ENCODE measurements at regions not wholly inside any gene's neighbourhood (a gene's known extent, or its start where the extent isn't known, plus 50 kb on each side); places are given as distances from the start of the nearest gene placed in this dataset.

- TF ChIP-seq EP300 (conservative IDR thresholded peaks at IDR 0.05; ENCODE audit: poor library complexity, severe bottlenecking), result no peak
- TF ChIP-seq, protein P1, sequence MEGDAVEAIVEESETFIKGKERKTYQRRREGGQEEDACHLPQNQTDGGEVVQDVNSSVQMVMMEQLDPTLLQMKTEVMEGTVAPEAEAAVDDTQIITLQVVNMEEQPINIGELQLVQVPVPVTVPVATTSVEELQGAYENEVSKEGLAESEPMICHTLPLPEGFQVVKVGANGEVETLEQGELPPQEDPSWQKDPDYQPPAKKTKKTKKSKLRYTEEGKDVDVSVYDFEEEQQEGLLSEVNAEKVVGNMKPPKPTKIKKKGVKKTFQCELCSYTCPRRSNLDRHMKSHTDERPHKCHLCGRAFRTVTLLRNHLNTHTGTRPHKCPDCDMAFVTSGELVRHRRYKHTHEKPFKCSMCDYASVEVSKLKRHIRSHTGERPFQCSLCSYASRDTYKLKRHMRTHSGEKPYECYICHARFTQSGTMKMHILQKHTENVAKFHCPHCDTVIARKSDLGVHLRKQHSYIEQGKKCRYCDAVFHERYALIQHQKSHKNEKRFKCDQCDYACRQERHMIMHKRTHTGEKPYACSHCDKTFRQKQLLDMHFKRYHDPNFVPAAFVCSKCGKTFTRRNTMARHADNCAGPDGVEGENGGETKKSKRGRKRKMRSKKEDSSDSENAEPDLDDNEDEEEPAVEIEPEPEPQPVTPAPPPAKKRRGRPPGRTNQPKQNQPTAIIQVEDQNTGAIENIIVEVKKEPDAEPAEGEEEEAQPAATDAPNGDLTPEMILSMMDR (IDR thresholded peaks at IDR 0.05; ENCODE audit: poor library complexity, severe bottlenecking), result no peak
- TF ChIP-seq EZH2 (IDR thresholded peaks at IDR 0.05; ENCODE audit: borderline replicate concordance, insufficient read depth, low read length, poor library complexity, severe bottlenecking), result no peak
- TF ChIP-seq RAD21 (conservative IDR thresholded peaks at IDR 0.05), result no peak
- no peak for TF ChIP-seq MXI1 (conservative IDR thresholded peaks at IDR 0.05; ENCODE audit: poor library complexity, severe bottlenecking)
- no peak for TF ChIP-seq SMC3 (conservative IDR thresholded peaks at IDR 0.05; ENCODE audit: poor library complexity)
- TF ChIP-seq POLR2AphosphoS5 (IDR thresholded peaks at IDR 0.05), result no peak
- TF ChIP-seq TAF1 (IDR thresholded peaks at IDR 0.05; ENCODE audit: low read depth), result no peak
- TF ChIP-seq, protein P2, sequence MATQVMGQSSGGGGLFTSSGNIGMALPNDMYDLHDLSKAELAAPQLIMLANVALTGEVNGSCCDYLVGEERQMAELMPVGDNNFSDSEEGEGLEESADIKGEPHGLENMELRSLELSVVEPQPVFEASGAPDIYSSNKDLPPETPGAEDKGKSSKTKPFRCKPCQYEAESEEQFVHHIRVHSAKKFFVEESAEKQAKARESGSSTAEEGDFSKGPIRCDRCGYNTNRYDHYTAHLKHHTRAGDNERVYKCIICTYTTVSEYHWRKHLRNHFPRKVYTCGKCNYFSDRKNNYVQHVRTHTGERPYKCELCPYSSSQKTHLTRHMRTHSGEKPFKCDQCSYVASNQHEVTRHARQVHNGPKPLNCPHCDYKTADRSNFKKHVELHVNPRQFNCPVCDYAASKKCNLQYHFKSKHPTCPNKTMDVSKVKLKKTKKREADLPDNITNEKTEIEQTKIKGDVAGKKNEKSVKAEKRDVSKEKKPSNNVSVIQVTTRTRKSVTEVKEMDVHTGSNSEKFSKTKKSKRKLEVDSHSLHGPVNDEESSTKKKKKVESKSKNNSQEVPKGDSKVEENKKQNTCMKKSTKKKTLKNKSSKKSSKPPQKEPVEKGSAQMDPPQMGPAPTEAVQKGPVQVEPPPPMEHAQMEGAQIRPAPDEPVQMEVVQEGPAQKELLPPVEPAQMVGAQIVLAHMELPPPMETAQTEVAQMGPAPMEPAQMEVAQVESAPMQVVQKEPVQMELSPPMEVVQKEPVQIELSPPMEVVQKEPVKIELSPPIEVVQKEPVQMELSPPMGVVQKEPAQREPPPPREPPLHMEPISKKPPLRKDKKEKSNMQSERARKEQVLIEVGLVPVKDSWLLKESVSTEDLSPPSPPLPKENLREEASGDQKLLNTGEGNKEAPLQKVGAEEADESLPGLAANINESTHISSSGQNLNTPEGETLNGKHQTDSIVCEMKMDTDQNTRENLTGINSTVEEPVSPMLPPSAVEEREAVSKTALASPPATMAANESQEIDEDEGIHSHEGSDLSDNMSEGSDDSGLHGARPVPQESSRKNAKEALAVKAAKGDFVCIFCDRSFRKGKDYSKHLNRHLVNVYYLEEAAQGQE (IDR thresholded peaks at IDR 0.05; ENCODE audit: borderline replicate concordance), result no peak
Measured at GRCh38 chr4:123846092-123846491, 449.5 kb downstream of the SPRY1 start.

All from neural cell (in vitro differentiated cells).